ENCODE measurements at regions not wholly inside any gene's neighbourhood (a gene's known extent, or its start where the extent isn't known, plus 50 kb on each side); places are given as distances from the start of the nearest gene placed in this dataset.

DNA sequence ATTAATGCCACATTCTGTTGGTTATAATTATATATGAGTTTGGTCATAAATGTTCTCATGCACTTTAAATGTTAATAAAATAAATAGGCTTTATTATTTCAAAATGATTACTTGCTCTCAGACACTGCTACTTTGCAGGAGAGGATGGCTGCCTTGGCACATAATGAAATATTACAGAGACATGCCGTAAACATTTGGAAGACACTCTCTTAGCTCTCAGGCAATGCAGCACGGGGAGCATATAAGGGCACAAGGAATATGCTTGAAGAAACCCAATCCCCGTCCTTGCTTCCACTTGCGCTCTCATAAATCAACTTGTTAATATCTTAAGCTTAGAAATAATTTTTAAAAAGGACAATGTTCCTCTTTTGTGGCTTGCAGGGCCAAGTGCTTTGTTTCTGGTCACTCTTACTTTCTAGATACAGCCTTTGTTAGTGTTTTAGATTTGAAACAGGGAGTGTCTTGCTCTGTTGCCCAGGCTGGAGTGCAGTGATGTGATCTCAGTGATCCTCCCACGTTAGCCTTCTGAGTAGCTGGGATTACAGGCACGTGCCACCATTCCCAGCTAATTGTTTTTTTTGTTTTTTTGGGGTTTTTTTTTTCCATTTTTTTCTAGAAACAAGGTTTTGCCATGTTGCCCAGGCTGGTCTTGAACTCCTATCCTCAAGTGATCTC is 445.0 kb downstream of the SPRY1 start:
- TF ChIP-seq, protein P1, sequence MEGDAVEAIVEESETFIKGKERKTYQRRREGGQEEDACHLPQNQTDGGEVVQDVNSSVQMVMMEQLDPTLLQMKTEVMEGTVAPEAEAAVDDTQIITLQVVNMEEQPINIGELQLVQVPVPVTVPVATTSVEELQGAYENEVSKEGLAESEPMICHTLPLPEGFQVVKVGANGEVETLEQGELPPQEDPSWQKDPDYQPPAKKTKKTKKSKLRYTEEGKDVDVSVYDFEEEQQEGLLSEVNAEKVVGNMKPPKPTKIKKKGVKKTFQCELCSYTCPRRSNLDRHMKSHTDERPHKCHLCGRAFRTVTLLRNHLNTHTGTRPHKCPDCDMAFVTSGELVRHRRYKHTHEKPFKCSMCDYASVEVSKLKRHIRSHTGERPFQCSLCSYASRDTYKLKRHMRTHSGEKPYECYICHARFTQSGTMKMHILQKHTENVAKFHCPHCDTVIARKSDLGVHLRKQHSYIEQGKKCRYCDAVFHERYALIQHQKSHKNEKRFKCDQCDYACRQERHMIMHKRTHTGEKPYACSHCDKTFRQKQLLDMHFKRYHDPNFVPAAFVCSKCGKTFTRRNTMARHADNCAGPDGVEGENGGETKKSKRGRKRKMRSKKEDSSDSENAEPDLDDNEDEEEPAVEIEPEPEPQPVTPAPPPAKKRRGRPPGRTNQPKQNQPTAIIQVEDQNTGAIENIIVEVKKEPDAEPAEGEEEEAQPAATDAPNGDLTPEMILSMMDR (IDR thresholded peaks at IDR 0.05; ENCODE audit: control extremely low read depth, extremely low read depth, low read depth, missing control alignments) = no peak
- ChIA-PET CTCF (no interaction called here), POLR2A (no interaction called here)
- DNase-seq (ENCODE audit: extremely low spot score) = no peak

DNA sequence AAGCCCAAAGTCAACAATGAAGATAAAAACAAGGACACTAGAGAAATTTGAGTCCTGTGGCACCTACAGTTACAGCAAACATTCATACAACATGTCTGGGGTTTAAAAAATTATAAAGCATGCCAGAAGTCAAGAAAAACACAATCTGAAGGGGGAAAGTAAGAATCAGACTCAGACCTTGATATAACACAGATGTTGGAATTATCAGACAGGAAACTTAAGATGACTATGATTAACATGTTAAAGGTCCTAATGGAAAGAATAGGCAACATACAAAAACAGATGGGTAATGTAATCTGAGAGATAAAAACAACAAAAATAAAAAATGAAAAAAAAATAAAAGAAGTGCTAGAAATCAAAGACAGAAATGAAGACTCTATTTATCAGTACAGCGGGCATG is 446.5 kb downstream of the SPRY1 start:
- POLR2A ChIA-PET = no interaction called here
- TF ChIP-seq, protein P1 (IDR thresholded peaks at IDR 0.05; ENCODE audit: control extremely low read depth, extremely low read depth, low read depth, missing control alignments) = no peak
- CTCF ChIA-PET = no interaction called here
- DNase-seq (ENCODE audit: extremely low spot score) = no peak

DNA sequence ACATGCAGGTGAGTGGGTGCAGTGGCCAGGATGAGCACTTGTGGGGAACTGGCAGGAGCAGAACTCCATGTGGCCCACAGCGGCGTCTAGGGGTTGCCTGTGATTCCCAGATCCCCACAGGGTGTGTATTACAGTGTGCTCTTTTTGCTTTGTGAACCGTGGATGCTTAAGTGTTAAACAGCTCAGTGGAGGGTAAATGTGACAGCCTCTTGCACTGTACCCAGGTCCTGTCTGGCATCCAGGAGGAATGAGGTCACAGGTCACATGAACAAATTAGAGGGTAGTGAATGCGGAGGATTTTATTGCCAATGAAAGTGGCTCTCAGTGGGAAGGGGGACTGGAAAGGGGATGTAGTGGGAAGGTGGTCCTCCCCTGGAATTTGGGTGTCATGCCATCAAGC is 447.8 kb downstream of the SPRY1 start:
- ChIA-PET POLR2A (no interaction called here), CTCF (interaction anchor here (0.8 to 1.2 kb wide), 2 partner anchors 9 to 13 kb away, joined by 3 read pairs; no protein-coding TSS in a partner anchor)
- DNase-seq (ENCODE audit: extremely low spot score) = no peak
- TF ChIP-seq, protein P1 (IDR thresholded peaks at IDR 0.05; ENCODE audit: control extremely low read depth, extremely low read depth, low read depth, missing control alignments) = no peak

DNA sequence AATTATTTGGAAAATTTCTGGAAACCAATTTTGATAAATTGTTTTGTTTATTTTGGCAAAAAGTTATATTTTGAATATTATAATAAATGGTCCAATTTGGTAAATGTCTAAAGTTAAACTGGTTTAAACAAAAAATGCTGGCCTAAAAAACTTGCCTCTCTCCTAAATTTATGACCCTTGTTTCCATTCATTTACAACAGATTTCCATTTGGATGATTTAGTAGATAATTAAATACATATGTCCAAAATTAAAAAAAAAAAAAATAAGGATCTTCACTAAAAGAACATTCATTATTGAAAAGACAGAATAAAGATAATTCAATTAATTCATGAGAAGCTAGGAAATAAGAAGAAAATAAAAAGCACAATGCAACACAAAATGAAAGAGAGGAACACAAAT is 449.5 kb downstream of the SPRY1 start:
- ChIA-PET POLR2A (no interaction called here), CTCF (no interaction called here)
- no peak for DNase-seq (ENCODE audit: extremely low spot score)
- TF ChIP-seq, protein P1 (IDR thresholded peaks at IDR 0.05; ENCODE audit: control extremely low read depth, extremely low read depth, low read depth, missing control alignments) = no peak

DNA sequence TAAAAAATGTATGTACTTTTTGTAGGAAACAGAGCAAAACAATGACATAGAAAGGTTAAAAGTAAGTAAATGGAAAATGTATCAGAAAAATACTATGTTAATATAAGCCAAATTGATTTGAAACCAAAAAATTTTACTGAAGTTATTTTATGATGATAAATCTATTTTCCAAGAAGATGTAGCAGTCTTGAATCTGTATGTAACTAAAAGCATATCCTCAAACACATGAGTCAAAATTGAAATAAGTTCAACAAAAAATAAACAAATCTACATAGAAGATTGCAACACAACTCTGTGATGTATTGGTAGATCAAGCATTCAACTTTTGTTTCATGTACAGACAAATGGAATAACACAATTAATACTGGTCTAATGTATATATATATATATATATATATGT is 450.0 kb downstream of the SPRY1 start:
- ChIA-PET CTCF (no interaction called here), POLR2A (no interaction called here)
- TF ChIP-seq, protein P1 (IDR thresholded peaks at IDR 0.05; ENCODE audit: control extremely low read depth, extremely low read depth, low read depth, missing control alignments) = no peak
- DNase-seq (ENCODE audit: extremely low spot score) = no peak

DNA sequence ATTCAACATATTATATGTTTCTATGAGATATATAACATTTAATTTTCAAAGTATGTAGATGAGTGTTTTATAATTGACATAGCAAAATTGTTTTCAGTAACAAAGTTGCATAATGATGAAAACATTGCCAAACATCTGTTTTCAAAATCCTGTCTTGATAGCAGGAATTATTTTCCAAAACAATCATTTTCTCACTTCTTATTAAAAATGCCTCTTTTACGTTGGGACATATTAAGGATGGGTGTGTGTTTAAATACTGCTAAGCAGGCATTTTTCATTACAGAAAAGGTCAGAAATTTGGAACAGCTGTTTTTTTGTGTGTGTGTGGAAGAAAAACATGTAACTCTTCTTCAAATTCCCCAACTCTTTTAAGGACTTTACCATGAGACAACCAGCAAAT is 452.0 kb downstream of the SPRY1 start:
- TF ChIP-seq, protein P1 (IDR thresholded peaks at IDR 0.05; ENCODE audit: control extremely low read depth, extremely low read depth, low read depth, missing control alignments) = no peak
- no peak for DNase-seq (ENCODE audit: extremely low spot score)
- ChIA-PET CTCF (no interaction called here), POLR2A (no interaction called here)
